WERI-Rb-1 (cell line): ENCODE measurements at regions not wholly inside any gene's neighbourhood (a gene's known extent, or its start where the extent isn't known, plus 50 kb on each side); places are given as distances from the start of the nearest gene placed in this dataset.
"Not testable (repeated sequence)": the region's sequence is repeated elsewhere in the genome, so short reads cannot be mapped to it uniquely, and the experiment has no call there.

Experiments
- DNase-seq: peaks from one replicate; pipeline ENCODE4 v3.0.0-alpha.2; 2020
- H3K27ac ChIP-seq: fragments of 250-450 bp; sonication (Bioruptor Pico); 2 replicates; pipeline ENCODE4 v1.5.1; 2020; ENCODE audit warnings: mild to moderate bottlenecking, moderate library complexity
- H3K27me3 ChIP-seq: fragments of 250-450 bp; sonication (Bioruptor Pico); 2 replicates; pipeline ENCODE4 v1.5.1; 2021; ENCODE audit warnings: mild to moderate bottlenecking, low read depth, moderate library complexity; ENCODE audit not compliant: insufficient read depth, severe bottlenecking
- H3K36me3 ChIP-seq: fragments of 250-450 bp; sonication (Bioruptor Pico); 2 replicates; pipeline ENCODE4 v1.5.1; 2020; ENCODE audit warnings: mild to moderate bottlenecking, moderate library complexity
- H3K4me3 ChIP-seq: 2 replicates; pipeline ENCODE4 v1.5.1; 2011; ENCODE audit warnings: low read depth, mild to moderate bottlenecking, control low read depth, low read length
- H3K9me3 ChIP-seq: fragments of 250-450 bp; sonication (Bioruptor Pico); 2 replicates; pipeline ENCODE4 v1.5.1; 2021; ENCODE audit warnings: mild to moderate bottlenecking, moderate library complexity; ENCODE audit not compliant: severe bottlenecking
- TF ChIP-seq, protein P1 (sequence below): IDR thresholded peaks from 2 replicates; pipeline ENCODE4 v1.5.1; 2011; ENCODE audit warnings: low read depth, mild to moderate bottlenecking, control low read depth, inconsistent platforms, low read length

GRCh38 chr9:16293610-16294009, 576.9 kb downstream of the BNC2 start:
- no peaks in the 10 kb centered on the region for H3K9me3 ChIP-seq
- TF ChIP-seq, protein P1, sequence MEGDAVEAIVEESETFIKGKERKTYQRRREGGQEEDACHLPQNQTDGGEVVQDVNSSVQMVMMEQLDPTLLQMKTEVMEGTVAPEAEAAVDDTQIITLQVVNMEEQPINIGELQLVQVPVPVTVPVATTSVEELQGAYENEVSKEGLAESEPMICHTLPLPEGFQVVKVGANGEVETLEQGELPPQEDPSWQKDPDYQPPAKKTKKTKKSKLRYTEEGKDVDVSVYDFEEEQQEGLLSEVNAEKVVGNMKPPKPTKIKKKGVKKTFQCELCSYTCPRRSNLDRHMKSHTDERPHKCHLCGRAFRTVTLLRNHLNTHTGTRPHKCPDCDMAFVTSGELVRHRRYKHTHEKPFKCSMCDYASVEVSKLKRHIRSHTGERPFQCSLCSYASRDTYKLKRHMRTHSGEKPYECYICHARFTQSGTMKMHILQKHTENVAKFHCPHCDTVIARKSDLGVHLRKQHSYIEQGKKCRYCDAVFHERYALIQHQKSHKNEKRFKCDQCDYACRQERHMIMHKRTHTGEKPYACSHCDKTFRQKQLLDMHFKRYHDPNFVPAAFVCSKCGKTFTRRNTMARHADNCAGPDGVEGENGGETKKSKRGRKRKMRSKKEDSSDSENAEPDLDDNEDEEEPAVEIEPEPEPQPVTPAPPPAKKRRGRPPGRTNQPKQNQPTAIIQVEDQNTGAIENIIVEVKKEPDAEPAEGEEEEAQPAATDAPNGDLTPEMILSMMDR: no peak
- no peak overlapping the region for H3K4me3 ChIP-seq
- DNase-seq: no peak
- H3K27ac ChIP-seq: no peak overlapping the region
- no peaks in the 10 kb centered on the region for H3K36me3 ChIP-seq
- H3K27me3 ChIP-seq: no peaks in the 10 kb centered on the region

- Histone ChIP-seq H3K27ac (no peak overlapping the region), H3K9me3 (no peaks in the 10 kb centered on the region), H3K36me3 (no peaks in the 10 kb centered on the region), H3K4me3 (no peak overlapping the region), H3K27me3 (no peaks in the 10 kb centered on the region)
- TF ChIP-seq, protein P1: no peak
- DNase-seq: no peak
Measured at GRCh38 chr9:16294133-16294770, 576.2 kb downstream of the BNC2 start.

- DNase-seq, H3K36me3 ChIP-seq, H3K27me3 ChIP-seq, H3K4me3 ChIP-seq, H3K27ac ChIP-seq, H3K9me3 ChIP-seq: not testable (repeated sequence)
Measured at GRCh38 chr9:16294940-16295339, 575.5 kb downstream of the BNC2 start.

DNA sequence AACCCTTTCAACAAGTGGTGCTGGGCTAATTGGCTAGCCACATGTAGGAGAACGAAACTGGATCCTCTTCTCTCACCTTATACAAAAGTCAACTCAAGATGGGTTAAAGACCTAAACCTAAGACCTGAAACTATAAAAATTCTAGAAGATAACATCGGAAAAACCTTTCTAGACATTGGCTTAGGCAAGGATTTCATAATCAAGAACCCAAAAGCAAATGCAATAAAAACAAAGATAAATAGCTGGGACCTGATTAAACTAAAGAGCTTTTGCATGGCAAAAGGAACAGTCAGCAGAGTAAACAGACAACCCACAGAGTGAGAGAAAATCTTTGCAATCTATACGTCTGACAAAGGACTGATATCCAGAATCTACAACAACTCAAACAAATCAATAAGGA, 571.1 kb downstream of the BNC2 start:
- not testable (repeated sequence) for H3K36me3 ChIP-seq, H3K9me3 ChIP-seq, H3K4me3 ChIP-seq, H3K27me3 ChIP-seq, DNase-seq, H3K27ac ChIP-seq

DNA sequence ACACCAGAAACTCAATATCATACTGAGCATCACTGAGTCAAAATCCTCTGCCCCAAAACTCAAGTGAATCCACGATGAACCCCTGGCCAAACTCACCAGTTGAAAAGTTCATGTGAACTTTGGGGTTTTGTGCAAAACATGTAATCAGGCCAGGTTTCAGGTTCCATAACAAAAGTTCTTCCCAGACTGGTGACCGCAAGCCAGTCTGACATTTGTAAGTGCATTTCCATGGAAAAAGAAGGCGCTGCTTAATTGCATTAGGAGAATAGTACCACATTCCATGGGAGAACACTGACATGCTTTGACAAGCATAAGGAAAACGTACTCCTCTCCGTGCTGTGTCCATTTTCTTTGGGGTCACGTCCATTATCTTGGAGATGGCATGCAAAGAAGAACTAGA, 567.0 kb downstream of the BNC2 start:
- DNase-seq: no peak
- TF ChIP-seq, protein P1: no peak
- Histone ChIP-seq H3K9me3 (no peaks in the 10 kb centered on the region), H3K36me3 (no peaks in the 10 kb centered on the region), H3K27ac (no peak overlapping the region), H3K4me3 (no peak overlapping the region), H3K27me3 (no peaks in the 10 kb centered on the region)

- H3K9me3 ChIP-seq: no peaks in the 10 kb centered on the region
- H3K36me3 ChIP-seq: no peaks in the 10 kb centered on the region
- no peaks in the 10 kb centered on the region for H3K27me3 ChIP-seq
- TF ChIP-seq, protein P1: no peak
- DNase-seq: no peak
- no peak overlapping the region for H3K27ac ChIP-seq
- H3K4me3 ChIP-seq: no peak overlapping the region
Measured at GRCh38 chr9:16304301-16304700, 566.2 kb downstream of the BNC2 start.

DNA sequence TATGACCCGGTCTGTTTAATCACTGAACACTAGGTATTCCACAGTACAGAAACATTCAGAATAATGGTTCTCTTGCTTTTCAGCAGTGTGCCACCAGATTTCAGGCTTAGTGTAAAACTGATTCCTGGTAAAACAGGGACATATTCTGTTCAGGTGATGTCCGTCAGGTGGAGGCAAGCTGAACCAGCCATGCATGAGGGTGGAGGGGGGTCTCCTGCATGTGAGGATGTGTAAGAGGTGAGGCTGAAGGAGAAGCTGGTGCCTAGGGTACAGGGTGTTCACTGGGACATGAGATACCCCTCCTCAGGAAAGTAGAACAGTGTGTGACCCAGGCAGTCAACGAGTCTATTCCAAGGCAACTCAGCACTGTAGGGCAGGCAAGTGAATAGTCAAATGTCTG, 563.9 kb downstream of the BNC2 start:
- TF ChIP-seq, protein P1: no peak
- Histone ChIP-seq H3K9me3 (no peaks in the 10 kb centered on the region), H3K27ac (no peak overlapping the region), H3K36me3 (no peaks in the 10 kb centered on the region), H3K4me3 (no peak overlapping the region), H3K27me3 (no peaks in the 10 kb centered on the region)
- DNase-seq: no peak
